ENCODE measurements at regions not wholly inside any gene's neighbourhood (a gene's known extent, or its start where the extent isn't known, plus 50 kb on each side); places are given as distances from the start of the nearest gene placed in this dataset.

DNA sequence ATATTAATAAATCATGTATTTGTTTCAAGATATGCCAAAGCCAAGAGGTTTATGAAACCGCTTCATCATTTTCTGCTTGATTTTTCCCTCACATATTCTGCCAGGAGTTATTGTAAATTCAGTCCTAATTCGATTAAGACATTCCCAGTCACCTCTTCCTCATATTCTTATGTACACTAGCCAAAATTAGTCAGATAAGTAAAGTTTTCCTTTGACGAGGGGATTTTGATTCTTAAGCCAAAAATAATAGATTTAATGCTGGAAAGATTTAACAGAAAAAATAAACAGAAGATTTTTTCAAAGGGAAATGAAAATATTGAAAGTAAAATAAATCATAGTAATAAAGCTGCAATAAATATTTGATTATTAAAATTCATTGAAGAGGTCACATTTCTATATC lies 51.0 kb upstream of the VEGFC start:
- no peaks in the 10 kb centered on the region for H3K9me3 ChIP-seq
- Mint-ChIP-seq H3K4me1 (ENCODE audit: low read depth, unreplicated experiment) (no peaks in the 10 kb centered on the region), H3K27ac (ENCODE audit: unreplicated experiment) (no peak overlapping the region), H3K9me3 (ENCODE audit: unreplicated experiment) (no peaks in the 10 kb centered on the region), H3K27me3 (ENCODE audit: insufficient read depth, unreplicated experiment) (no peaks in the 10 kb centered on the region), H3K36me3 (ENCODE audit: insufficient read depth, unreplicated experiment) (no peaks in the 10 kb centered on the region), H3K4me3 (ENCODE audit: unreplicated experiment) (no peak overlapping the region)
- no peaks in the 10 kb centered on the region for H3K4me1 ChIP-seq
- H3K4me3 ChIP-seq (ENCODE audit: low read depth, low read length): no peak overlapping the region
- ChIA-PET CTCF (no interaction called here), POLR2A (no interaction called here)
- TF ChIP-seq, protein P1, sequence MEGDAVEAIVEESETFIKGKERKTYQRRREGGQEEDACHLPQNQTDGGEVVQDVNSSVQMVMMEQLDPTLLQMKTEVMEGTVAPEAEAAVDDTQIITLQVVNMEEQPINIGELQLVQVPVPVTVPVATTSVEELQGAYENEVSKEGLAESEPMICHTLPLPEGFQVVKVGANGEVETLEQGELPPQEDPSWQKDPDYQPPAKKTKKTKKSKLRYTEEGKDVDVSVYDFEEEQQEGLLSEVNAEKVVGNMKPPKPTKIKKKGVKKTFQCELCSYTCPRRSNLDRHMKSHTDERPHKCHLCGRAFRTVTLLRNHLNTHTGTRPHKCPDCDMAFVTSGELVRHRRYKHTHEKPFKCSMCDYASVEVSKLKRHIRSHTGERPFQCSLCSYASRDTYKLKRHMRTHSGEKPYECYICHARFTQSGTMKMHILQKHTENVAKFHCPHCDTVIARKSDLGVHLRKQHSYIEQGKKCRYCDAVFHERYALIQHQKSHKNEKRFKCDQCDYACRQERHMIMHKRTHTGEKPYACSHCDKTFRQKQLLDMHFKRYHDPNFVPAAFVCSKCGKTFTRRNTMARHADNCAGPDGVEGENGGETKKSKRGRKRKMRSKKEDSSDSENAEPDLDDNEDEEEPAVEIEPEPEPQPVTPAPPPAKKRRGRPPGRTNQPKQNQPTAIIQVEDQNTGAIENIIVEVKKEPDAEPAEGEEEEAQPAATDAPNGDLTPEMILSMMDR (IDR thresholded peaks at IDR 0.05; ENCODE audit: insufficient read depth in 1 of 2, low read depth in 1 of 2, low read length in 1 of 2, severe bottlenecking in 1 of 2, unreplicated experiment in 1 of 2): no peak
- intact Hi-C loops (cut with micrococcal nuclease; ENCODE audit: unreplicated experiment): no loop called here
- no TSS peak for BruUV-seq (replicated peaks)
- H3K36me3 ChIP-seq (ENCODE audit: control insufficient read depth, insufficient read depth, low read length): no peaks in the 10 kb centered on the region
- H3K27me3 ChIP-seq (replicated peaks; ENCODE audit: control insufficient read depth, insufficient read depth, low read length): no peaks in the 10 kb centered on the region
- DNase-seq: no peak

DNA sequence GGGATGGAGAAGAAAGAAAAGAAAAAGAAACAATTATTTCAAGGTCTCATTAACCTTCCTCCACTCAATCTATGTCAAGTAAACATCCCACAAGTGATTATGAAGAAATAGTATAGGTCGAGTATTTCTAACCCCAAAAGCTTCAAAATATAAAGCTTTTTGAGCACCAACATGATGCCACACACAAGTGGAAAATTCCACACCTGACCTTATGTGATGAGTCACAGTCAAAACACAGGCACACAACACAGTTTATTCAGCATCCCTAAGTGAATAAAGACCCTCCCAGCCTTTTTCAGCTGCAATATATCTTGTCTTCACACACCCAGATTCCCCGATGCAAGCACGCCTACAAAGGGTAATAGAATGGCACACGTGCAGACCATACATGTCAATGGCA lies 51.7 kb upstream of the VEGFC start:
- DNase-seq: no peak
- Mint-ChIP-seq H3K27ac (ENCODE audit: unreplicated experiment) (no peak overlapping the region), H3K9me3 (ENCODE audit: unreplicated experiment) (no peaks in the 10 kb centered on the region), H3K36me3 (ENCODE audit: insufficient read depth, unreplicated experiment) (no peaks in the 10 kb centered on the region), H3K4me1 (ENCODE audit: low read depth, unreplicated experiment) (no peaks in the 10 kb centered on the region), H3K27me3 (ENCODE audit: insufficient read depth, unreplicated experiment) (no peaks in the 10 kb centered on the region), H3K4me3 (ENCODE audit: unreplicated experiment) (no peak overlapping the region)
- ChIA-PET POLR2A (no interaction called here), CTCF (no interaction called here)
- Histone ChIP-seq H3K9me3 (no peaks in the 10 kb centered on the region), H3K36me3 (ENCODE audit: control insufficient read depth, insufficient read depth, low read length) (no peaks in the 10 kb centered on the region), H3K4me3 (ENCODE audit: low read depth, low read length) (no peak overlapping the region), H3K27me3 (replicated peaks; ENCODE audit: control insufficient read depth, insufficient read depth, low read length) (no peaks in the 10 kb centered on the region), H3K4me1 (no peaks in the 10 kb centered on the region)
- TF ChIP-seq, protein P1 (IDR thresholded peaks at IDR 0.05; ENCODE audit: insufficient read depth in 1 of 2, low read depth in 1 of 2, low read length in 1 of 2, severe bottlenecking in 1 of 2, unreplicated experiment in 1 of 2): no peak
- no TSS peak for BruUV-seq (replicated peaks)
- intact Hi-C loops (cut with micrococcal nuclease; ENCODE audit: unreplicated experiment): no loop called here

DNA sequence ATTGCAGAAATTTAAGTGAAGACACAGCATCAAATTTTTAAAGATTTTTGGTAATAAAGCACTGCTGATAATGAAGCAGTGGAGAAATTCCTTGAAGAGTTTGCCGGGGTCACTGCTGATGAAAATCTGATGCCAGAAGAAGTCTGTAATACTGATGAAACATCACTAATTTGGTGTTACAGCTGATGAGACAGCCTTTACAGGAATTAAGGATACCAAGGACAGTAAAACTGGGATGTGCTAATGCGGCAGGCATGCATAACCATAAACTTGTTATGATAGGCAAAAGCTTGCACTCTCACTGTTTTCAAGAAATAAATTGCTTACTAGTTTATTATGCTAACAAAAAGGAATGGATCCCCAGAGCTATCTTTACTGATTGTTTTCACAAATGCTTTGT lies 52.9 kb upstream of the VEGFC start:
- Mint-ChIP-seq H3K36me3 (ENCODE audit: insufficient read depth, unreplicated experiment) (no peaks in the 10 kb centered on the region), H3K4me1 (ENCODE audit: low read depth, unreplicated experiment) (no peaks in the 10 kb centered on the region), H3K27ac (ENCODE audit: unreplicated experiment) (no peak overlapping the region), H3K9me3 (ENCODE audit: unreplicated experiment) (no peaks in the 10 kb centered on the region), H3K27me3 (ENCODE audit: insufficient read depth, unreplicated experiment) (no peaks in the 10 kb centered on the region), H3K4me3 (ENCODE audit: unreplicated experiment) (no peak overlapping the region)
- Histone ChIP-seq H3K27me3 (replicated peaks; ENCODE audit: control insufficient read depth, insufficient read depth, low read length) (no peaks in the 10 kb centered on the region), H3K36me3 (ENCODE audit: control insufficient read depth, insufficient read depth, low read length) (no peaks in the 10 kb centered on the region), H3K4me1 (no peaks in the 10 kb centered on the region), H3K4me3 (ENCODE audit: low read depth, low read length) (no peak overlapping the region), H3K9me3 (no peaks in the 10 kb centered on the region)
- CTCF ChIA-PET: no interaction called here
- DNase-seq: no peak
- intact Hi-C loops (cut with micrococcal nuclease; ENCODE audit: unreplicated experiment): no loop called here
- no TSS peak for BruUV-seq (replicated peaks)
- TF ChIP-seq, protein P1 (IDR thresholded peaks at IDR 0.05; ENCODE audit: insufficient read depth in 1 of 2, low read depth in 1 of 2, low read length in 1 of 2, severe bottlenecking in 1 of 2, unreplicated experiment in 1 of 2): no peak
- POLR2A ChIA-PET: no interaction called here
